GM19455 (cell line): ENCODE measurements at regions not wholly inside any gene's neighbourhood (a gene's known extent, or its start where the extent isn't known, plus 50 kb on each side); places are given as distances from the start of the nearest gene placed in this dataset.

ENCODE experiments used
- ATAC-seq: cut with Tn5 transposase; IDR thresholded peaks from one replicate; pipeline ENCODE4 v1.9.1; 2021; ENCODE audit not compliant: unreplicated experiment

DNA sequence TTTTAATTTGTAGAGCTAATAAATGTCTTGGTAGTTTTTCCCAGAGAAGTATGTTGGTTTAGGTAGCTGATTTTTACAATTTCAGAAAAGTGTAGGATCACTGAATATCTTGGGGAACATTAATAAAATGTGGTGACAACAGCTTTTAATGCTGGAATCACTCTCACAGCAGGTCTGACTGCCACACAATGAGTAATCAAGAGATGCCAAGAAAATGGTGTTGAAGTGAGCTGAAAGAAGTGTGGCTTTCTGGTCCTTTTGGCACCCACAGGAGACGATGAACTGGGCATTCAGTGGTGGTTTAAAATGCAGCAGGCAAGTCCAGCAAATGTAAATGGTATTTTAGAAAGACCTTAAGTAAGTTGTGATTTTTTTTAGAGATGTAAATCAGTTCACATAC is 175.8 kb downstream of the CBLN2 start:
- no peak for ATAC-seq

DNA sequence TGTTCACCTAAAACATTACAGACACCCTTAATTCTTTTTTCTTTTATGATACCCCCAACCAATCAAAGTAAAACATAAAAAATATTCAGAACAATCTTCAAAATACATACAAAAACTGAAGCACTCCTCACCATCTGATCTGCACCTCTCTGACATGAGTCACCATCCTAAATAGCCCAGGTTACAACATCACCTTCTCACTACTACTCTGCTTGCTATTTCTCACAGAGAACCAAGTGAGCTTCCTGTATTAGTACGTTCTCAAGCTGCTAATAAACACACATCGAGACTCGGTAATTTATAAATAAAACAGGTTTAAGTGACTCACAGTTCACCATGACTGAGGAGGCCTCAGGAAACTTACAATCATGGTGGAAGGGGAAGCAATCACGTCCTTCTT is 183.5 kb downstream of the CBLN2 start:
- no peak for ATAC-seq

DNA sequence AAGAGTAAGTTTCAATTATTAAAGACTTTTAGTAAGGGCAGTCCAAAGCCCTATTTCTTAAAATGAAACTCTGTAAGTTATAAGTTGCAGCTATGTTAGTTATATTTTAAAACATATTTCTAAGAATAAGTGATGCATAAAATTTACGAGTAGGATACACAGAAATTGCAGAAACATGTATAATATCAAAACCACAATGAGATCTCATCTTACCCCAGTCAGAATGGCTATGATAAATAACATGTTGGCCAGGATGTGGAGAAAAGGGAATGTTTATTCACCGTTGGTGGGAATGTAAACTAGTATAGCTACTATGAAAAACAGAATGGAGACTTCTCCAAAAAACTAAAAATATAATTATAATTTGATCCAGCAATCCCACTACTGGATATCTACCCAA is 201.2 kb downstream of the CBLN2 start:
- ATAC-seq: no peak

GRCh38 chr18:72339976-72340375 is 204.2 kb downstream of the CBLN2 start:
- ATAC-seq: no peak

DNA sequence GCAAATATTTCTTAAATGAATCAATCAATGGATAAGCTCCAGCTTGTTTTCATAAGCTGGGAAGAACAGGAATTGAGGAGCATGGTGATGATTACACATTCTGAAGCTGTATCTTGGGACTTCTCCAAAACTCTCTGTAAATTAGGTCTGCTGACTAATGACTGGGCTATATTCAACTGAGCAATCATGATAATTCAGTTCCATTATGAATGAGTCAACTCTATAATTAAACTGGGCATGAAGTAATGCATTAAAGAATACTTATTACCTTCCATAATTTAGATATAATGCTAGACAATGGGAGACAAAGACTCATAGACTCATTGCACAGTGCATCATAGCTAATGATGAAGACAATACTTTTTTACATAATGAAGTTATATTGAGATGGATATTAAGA is 207.4 kb downstream of the CBLN2 start:
- no peak for ATAC-seq

DNA sequence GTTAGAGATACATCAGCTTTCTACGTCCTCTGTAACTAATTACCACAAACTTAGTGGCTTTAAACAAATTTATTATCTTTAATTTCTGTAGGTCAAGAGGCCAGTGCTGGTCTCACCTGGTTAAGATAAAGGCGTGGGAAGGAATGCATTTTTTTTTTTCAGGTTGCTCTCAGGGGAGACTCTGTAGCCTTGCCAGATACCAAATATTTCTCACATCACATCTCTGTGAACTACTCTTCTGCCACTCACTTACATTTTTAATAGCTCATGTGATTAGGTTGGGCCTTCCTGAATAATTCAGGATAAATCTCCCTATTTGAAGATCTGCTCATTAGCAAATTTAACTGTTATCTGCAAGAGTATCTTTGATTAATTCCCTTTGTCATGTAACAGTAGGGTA is 214.6 kb downstream of the CBLN2 start:
- no peak for ATAC-seq

- ATAC-seq: no peak
Observed at GRCh38 chr18:72325307-72325706, 218.8 kb downstream of the CBLN2 start.

- no peak for ATAC-seq
Observed at GRCh38 chr18:72324677-72325076, 219.5 kb downstream of the CBLN2 start.

DNA sequence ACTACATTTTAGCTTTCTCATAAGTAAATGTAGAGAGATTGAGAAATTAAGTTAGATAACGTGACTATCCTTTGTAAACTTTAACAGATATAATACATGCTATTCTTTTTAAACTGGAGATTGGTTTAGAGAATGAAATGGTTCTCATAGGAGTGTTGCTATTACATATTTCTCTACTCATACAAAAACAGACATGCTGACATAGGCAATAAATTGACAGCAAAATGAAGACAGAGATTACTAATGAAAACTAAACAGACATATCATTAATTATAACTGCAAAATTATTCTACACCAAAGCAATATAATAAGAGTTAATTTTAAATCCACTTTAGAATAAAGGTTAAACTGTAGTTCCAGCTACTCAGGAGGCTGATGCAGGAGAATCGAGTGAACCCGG is 227.6 kb downstream of the CBLN2 start:
- ATAC-seq: no peak

DNA sequence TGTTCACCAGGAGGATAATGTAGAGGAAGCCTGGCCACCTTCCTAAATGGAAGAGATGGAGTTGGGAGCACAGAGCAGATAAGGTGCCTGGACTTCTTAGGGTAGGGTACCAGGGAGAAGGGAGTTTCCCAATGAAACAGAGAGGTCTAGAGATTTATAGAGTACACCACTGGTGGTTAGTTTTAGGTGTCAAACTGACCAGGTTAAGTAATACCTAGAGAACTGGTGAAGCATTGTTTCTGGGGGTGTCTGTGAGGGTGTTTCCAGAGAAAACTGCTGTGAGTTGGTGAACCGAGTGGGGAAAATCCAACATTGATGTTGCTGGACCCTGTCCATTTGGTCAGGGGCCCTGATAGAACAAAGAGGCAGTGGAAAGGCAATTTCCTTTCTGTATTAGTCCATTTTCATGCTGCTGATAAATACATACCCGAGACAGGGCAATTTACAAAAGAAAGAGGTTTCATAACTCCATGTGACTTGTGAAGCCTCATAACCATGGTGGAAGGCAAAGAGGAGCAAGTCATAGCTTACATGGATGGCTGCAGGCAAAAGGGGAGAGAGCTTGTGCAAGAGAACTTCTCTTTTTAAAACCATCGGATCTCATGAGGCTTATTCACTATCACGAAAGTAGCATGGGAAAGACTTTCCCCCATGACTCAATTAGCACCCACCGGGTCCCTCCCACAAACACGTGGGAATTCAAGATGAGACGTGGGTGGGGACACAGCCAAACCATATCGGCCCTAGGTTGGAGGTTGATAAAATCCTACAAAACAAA is 260.8 kb downstream of the CBLN2 start:
- no peak for ATAC-seq

DNA sequence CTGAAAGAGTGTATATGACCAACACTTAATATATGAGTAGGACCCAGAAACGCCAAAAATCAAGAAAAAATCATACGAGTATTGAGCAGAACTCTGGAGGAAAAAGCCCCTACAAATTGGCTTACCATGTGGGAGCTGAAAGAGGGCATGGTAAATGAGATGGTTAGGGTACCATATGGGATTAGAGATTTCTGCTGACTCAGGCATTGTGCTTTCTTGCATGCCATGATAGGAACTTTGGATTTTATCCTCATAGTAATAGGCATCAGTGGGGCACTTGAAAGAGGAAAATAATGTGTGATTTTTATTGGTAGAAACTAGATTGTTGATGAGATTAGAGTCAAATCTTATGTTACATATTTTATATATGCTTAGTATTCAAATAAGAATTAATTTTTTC is 271.1 kb downstream of the CBLN2 start:
- no peak for ATAC-seq

- no peak for ATAC-seq
Observed at GRCh38 chr18:72261590-72261989, 282.6 kb downstream of the CBLN2 start.

GRCh38 chr18:72246076-72246475 is 298.1 kb downstream of the CBLN2 start:
- no peak for ATAC-seq

DNA sequence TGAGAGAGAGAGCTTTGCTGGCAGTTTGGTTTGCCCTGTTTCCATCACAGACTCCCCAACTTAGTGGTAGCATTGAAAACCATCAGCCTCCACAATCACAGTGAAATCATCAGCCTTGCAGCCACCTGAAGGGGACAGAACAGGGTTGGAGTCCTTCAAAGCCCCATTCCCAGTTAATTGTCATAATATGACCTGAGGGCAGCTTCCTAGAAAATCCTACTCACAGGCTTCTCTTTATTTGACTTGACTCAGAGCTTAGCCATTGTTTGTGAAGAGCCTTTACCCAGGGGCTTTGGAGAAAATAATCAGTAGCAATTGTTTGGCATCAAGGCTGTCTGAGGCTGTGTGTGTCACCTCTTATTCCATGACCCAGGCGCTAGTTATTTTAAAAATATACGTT is 308.7 kb downstream of the CBLN2 start:
- no peak for ATAC-seq

DNA sequence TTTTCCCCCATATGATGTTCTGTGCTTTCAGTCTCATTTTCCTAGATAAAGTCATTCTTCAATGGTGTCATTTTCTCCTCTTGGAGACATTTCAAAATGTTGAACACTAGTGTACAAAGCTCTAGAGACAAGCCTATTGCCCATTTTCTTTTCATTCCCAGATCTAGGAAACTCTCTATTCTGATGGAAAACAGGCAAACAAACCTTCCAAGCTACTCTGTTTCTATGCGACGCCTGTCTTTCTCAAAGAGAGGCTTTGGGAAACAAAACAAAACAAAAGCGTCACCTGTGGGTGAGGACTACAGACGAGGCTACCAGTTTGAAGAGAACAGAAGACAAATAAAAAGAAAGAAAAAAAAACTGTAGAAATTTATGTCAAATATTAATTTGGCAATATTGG is 311.0 kb downstream of the CBLN2 start:
- no peak for ATAC-seq

- no peak for ATAC-seq
Observed at GRCh38 chr18:72232644-72233043, 311.5 kb downstream of the CBLN2 start.

GRCh38 chr18:72225958-72226357 is 318.2 kb downstream of the CBLN2 start:
- no peak for ATAC-seq

- no peak for ATAC-seq
Observed at GRCh38 chr18:72223733-72224132, 320.4 kb downstream of the CBLN2 start.

DNA sequence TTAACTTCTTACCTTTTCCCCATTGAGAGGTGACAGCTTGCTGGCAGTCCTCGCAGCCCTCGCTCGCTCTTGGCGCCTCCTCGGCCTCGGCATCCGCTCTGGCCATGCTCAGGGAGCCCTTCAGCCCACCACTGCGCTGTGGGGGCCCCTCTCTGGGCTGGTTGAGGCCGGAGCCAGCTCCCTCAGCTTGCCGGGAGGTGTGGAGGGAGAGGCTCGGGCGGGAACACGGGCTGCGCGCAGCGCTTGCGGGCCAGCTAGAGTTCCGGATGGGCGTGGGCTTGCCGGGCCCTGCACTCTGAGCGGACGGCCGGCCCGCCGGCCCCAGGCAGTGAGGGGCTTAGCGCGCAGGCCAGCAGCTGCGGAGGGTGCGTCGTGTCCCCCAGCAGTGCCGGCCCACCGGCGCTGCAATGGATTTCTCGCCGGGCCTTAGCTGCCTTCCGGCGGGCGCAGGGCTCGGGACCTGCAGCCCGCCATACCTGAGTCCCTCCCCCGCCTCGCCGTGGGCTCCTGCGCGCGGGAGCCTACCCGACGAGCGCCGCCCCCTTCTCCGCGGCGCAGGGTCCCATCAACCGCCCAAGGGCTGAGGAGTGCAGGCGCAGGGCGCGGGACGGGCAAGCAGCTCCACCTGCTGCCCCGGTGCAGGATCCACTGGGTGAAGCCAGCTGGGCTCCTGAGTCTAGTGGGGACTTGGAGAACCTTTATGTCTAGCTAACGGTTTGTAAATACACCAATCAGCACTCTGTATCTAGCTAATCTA is 335.0 kb downstream of the CBLN2 start:
- no peak for ATAC-seq

- no peak for ATAC-seq
Observed at GRCh38 chr18:72207280-72207679, 336.9 kb downstream of the CBLN2 start.

- ATAC-seq: no peak
Observed at GRCh38 chr18:72206814-72207213, 337.3 kb downstream of the CBLN2 start.

GRCh38 chr18:72201032-72201431 is 343.1 kb downstream of the CBLN2 start:
- no peak for ATAC-seq

DNA sequence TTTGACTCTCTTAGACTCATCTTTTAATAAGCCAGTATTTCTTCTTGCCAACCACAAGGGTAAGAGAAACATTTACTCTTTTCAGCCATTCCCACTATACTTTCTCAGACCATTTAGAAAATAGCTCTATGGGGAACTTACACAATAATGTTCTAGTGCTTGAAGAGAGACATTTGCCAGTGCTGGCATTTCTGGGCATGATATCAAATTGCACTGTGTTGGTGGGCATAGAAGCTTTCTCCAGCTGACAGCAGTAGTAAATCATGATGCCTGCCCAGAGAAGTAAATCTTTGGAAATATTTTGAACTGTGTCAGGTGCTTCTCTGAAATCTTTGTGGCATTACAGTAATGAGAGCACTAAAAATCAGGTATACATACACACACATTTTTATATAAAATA is 346.6 kb downstream of the CBLN2 start:
- ATAC-seq: no peak
